ENCODE measurements at regions not wholly inside any gene's neighbourhood (a gene's known extent, or its start where the extent isn't known, plus 50 kb on each side); places are given as distances from the start of the nearest gene placed in this dataset.

DNA sequence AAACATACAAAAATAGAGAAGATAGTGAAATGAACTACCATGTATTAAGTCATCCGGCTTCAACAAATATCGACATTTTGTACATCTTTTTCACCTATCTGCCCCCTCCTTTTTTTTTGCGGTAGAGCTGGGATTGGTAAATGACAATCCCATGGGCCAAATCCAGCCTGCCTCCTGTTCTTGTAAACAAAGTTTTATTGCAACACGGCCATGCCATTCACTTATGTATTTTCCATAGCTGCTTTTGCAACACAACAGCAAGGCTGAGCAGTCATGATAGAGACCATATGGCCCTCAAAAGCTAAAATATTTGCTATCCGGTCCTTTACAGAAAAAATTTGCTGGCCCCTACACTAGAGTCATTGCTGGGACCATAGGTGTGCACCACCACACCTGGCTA, 58.1 kb upstream of the PLEKHG3 start:
- TF ChIP-seq, protein P1, sequence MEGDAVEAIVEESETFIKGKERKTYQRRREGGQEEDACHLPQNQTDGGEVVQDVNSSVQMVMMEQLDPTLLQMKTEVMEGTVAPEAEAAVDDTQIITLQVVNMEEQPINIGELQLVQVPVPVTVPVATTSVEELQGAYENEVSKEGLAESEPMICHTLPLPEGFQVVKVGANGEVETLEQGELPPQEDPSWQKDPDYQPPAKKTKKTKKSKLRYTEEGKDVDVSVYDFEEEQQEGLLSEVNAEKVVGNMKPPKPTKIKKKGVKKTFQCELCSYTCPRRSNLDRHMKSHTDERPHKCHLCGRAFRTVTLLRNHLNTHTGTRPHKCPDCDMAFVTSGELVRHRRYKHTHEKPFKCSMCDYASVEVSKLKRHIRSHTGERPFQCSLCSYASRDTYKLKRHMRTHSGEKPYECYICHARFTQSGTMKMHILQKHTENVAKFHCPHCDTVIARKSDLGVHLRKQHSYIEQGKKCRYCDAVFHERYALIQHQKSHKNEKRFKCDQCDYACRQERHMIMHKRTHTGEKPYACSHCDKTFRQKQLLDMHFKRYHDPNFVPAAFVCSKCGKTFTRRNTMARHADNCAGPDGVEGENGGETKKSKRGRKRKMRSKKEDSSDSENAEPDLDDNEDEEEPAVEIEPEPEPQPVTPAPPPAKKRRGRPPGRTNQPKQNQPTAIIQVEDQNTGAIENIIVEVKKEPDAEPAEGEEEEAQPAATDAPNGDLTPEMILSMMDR (optimal IDR thresholded peaks at IDR 0.05 in 1 of 3, IDR thresholded peaks at IDR 0.05 in 1 of 3, conservative IDR thresholded peaks at IDR 0.05 in 1 of 3; ENCODE audit: extremely low read depth in 1 of 3, insufficient read depth in 2 of 3, low read length in 3 of 3): no peak
- no peak for TF ChIP-seq EZH2 (IDR thresholded peaks at IDR 0.05; ENCODE audit: low read length)
- no peaks in the 10 kb centered on the region for H3K36me3 ChIP-seq (ENCODE audit: control insufficient read depth in 2 of 2, extremely low read depth in 1 of 2, insufficient read depth in 2 of 2, low read length in 2 of 2)
- no peaks in the 10 kb centered on the region for H4K20me1 ChIP-seq (ENCODE audit: control insufficient read depth, extremely low read depth, insufficient read depth, low read length)
- peaks cover 6% of the 10 kb centered on the region for H3K27me3 ChIP-seq (ENCODE audit: control insufficient read depth, extremely low read depth, insufficient read depth, low read length)
- no peaks in the 10 kb centered on the region for H3K4me1 ChIP-seq (ENCODE audit: control insufficient read depth, extremely low read depth, insufficient read depth, low read length)
- no peaks in the 10 kb centered on the region for H3K9me3 ChIP-seq (ENCODE audit: control insufficient read depth, low read depth, low read length)
- no peaks in the 10 kb centered on the region for H3K79me2 ChIP-seq (ENCODE audit: control insufficient read depth, insufficient read depth, low read length)
- H3K27ac ChIP-seq (ENCODE audit: control insufficient read depth, insufficient read depth, low read length): no peak overlapping the region
- dilution Hi-C loops (cut with MboI; ENCODE audit: extremely low pct_ligation_motif_present, low sequenced_read_pairs): no loop called here
- DNase-seq (ENCODE audit: low read depth, low spot score) (no peak), FAIRE-seq (no peak)
- H3K9me1 ChIP-seq (ENCODE audit: control insufficient read depth, extremely low read depth, insufficient read depth, low read length): no peaks in the 10 kb centered on the region
- H2AFZ ChIP-seq (ENCODE audit: control insufficient read depth, low read length): no peak overlapping the region
- H3K9ac ChIP-seq (ENCODE audit: control insufficient read depth, extremely low read depth, insufficient read depth, low read length): no peak overlapping the region
- no peak overlapping the region for H3K4me2 ChIP-seq (ENCODE audit: control insufficient read depth, extremely low read depth, insufficient read depth, low read depth, low read length)
- no peak overlapping the region for H3K4me3 ChIP-seq (ENCODE audit: control insufficient read depth in 2 of 3, extremely low read depth in 1 of 3, insufficient read depth in 2 of 3, low read depth in 1 of 3, low read length in 3 of 3)

DNA sequence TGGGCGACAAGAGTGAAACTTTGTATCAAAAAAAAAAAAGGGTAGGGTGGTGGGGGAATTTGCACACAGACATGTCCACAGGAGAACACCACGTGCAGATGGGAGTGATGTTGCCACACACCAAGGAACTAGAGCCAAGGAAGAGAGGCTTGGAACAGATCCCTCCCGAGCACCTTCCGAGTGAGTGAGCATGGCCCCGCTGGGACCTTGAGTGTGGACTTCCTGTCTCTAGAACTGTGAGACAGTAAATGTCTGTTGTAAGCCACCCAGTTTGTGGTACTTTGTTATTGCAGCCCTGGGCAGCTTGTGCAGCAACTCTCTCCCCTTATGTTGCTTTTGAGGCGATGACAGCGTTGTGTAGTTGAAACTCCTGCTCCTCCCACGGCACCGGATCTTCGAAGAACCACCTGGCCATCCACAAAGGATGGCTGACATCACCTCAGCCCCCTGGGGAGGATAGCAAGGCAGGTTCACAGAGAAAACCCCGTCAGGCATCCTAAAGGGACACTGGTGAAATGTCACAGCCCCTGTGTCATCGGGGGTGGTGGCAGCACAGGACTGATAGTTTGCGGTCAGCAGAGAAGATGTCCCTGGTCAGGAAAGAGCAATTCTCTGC, 54.7 kb upstream of the PLEKHG3 start:
- Histone ChIP-seq H3K4me2 (ENCODE audit: control insufficient read depth, extremely low read depth, insufficient read depth, low read depth, low read length) (no peak overlapping the region), H3K27me3 (ENCODE audit: control insufficient read depth, extremely low read depth, insufficient read depth, low read length) (peaks cover 6% of the 10 kb centered on the region), H2AFZ (ENCODE audit: control insufficient read depth, low read length) (no peak overlapping the region), H4K20me1 (ENCODE audit: control insufficient read depth, extremely low read depth, insufficient read depth, low read length) (no peaks in the 10 kb centered on the region), H3K36me3 (ENCODE audit: control insufficient read depth in 2 of 2, extremely low read depth in 1 of 2, insufficient read depth in 2 of 2, low read length in 2 of 2) (no peaks in the 10 kb centered on the region), H3K9ac (ENCODE audit: control insufficient read depth, extremely low read depth, insufficient read depth, low read length) (no peak overlapping the region), H3K27ac (ENCODE audit: control insufficient read depth, insufficient read depth, low read length) (no peak overlapping the region), H3K79me2 (ENCODE audit: control insufficient read depth, insufficient read depth, low read length) (no peaks in the 10 kb centered on the region), H3K9me3 (ENCODE audit: control insufficient read depth, low read depth, low read length) (no peaks in the 10 kb centered on the region), H3K4me3 (ENCODE audit: control insufficient read depth in 2 of 3, extremely low read depth in 1 of 3, insufficient read depth in 2 of 3, low read depth in 1 of 3, low read length in 3 of 3) (no peak overlapping the region), H3K4me1 (ENCODE audit: control insufficient read depth, extremely low read depth, insufficient read depth, low read length) (peaks cover 6% of the 10 kb centered on the region), H3K9me1 (ENCODE audit: control insufficient read depth, extremely low read depth, insufficient read depth, low read length) (no peaks in the 10 kb centered on the region)
- DNase-seq (ENCODE audit: low read depth, low spot score) (no peak), FAIRE-seq (no peak)
- TF ChIP-seq, protein P1 (optimal IDR thresholded peaks at IDR 0.05 in 1 of 3, IDR thresholded peaks at IDR 0.05 in 1 of 3, conservative IDR thresholded peaks at IDR 0.05 in 1 of 3; ENCODE audit: extremely low read depth in 1 of 3, insufficient read depth in 2 of 3, low read length in 3 of 3): no peak
- TF ChIP-seq EZH2 (IDR thresholded peaks at IDR 0.05; ENCODE audit: low read length): no peak
- dilution Hi-C loops (cut with MboI; ENCODE audit: extremely low pct_ligation_motif_present, low sequenced_read_pairs): no loop called here
